GM12878 (cell line): ENCODE measurements at regions not wholly inside any gene's neighbourhood (a gene's known extent, or its start where the extent isn't known, plus 50 kb on each side); places are given as distances from the start of the nearest gene placed in this dataset.

Experiments
- ATAC-seq: fragments of 200-7000 bp; cut with Tn5 transposase; 3 replicates; pipeline ENCODE4 v1.9.1; 2020; ENCODE audit warnings: mild to moderate bottlenecking, moderate library complexity
- BruUV-seq: library from RNA; stranded (reverse); fragments of 400-500 nt; replicated peaks from 2 replicates; lab custom pipeline; 2021; lab: Mats Ljungman, UMichigan
- CTCF ChIA-PET: fragments of 300-600 bp; sonication (Branson Sonifier 250); formaldehyde crosslinking; extraction: SDS; loops from one replicate; lab custom pipeline; 2021; ENCODE audit warnings: inconsistent platforms; lab: Yijun Ruan, JAX
- POLR2A ChIA-PET: fragments of 350-600 bp; formaldehyde crosslinking; extraction: SDS; loops from one replicate; lab custom pipeline; 2021; ENCODE audit warnings: inconsistent platforms; lab: Charles Lee
- RAD21 ChIA-PET: fragments of 300-600 bp; sonication (Branson Sonifier 250); formaldehyde crosslinking; loops from one replicate; lab custom pipeline; 2023; ENCODE audit warnings: antibody characterized with exemption; ENCODE audit not compliant: unreplicated experiment; lab: Charles Lee
- SMC1A ChIA-PET: fragments of 300-600 bp; sonication (Branson Sonifier 250); formaldehyde crosslinking; loops from one replicate; lab custom pipeline; 2023; ENCODE audit not compliant: unreplicated experiment, uncharacterized antibody; lab: Charles Lee
- DNase-seq: peaks from one replicate; pipeline ENCODE4 v3.0.0-alpha.2; 2011; ENCODE audit warnings: low read depth, low spot score
- FAIRE-seq: peaks from 3 replicates; lab custom pipeline; 2011; peaks lifted over from hg19 to GRCh38; lab: Jason Lieb, UNC
- H2AFZ ChIP-seq: 2 replicates; pipeline ENCODE4 v1.6.0; 2011; ENCODE audit warnings: low read depth, low read length, control low read depth; ENCODE audit not compliant: control insufficient read depth
- H3K27ac ChIP-seq: 2 replicates; pipeline ENCODE4 v1.5.1; 2011; ENCODE audit warnings: control low read depth; ENCODE audit not compliant: control insufficient read depth, insufficient read depth
- H3K27me3 ChIP-seq, 2 experiments: replicated peaks in 1 of 2; 2 replicates each; pipeline versions ENCODE4 v1.6.0 to v1.6.1; 2011; ENCODE audit warnings: low read length in 1 of 2; ENCODE audit not compliant: control insufficient read depth in 2 of 2, insufficient read depth in 2 of 2
- H3K36me3 ChIP-seq, 2 experiments: 2 replicates each; pipeline ENCODE4 v1.5.1; 2011; ENCODE audit warnings: low read length in 1 of 2; ENCODE audit not compliant: control insufficient read depth in 2 of 2, insufficient read depth in 2 of 2
- H3K4me1 ChIP-seq: 2 replicates; pipeline ENCODE4 v1.6.1; 2011; ENCODE audit warnings: mild to moderate bottlenecking, low read length, moderate library complexity, mixed read lengths; ENCODE audit not compliant: control insufficient read depth, insufficient read depth
- H3K4me2 ChIP-seq: 2 replicates; pipeline ENCODE4 v1.6.0; 2011; ENCODE audit warnings: control low read depth; ENCODE audit not compliant: control insufficient read depth, insufficient read depth
- H3K4me3 ChIP-seq: fragments of 200-600 bp; sonication (generic); 2 replicates; pipeline ENCODE4 v1.5.1; 2016
- H3K79me2 ChIP-seq: 2 replicates; pipeline ENCODE4 v1.6.0; 2011; ENCODE audit warnings: low read length; ENCODE audit not compliant: control insufficient read depth, insufficient read depth
- H3K9ac ChIP-seq: 2 replicates; pipeline ENCODE4 v1.8.0; 2011; ENCODE audit warnings: low read length, control low read depth, mixed read lengths; ENCODE audit not compliant: control insufficient read depth, insufficient read depth
- H3K9me3 ChIP-seq: replicated peaks from 3 replicates; pipeline ENCODE4 v1.5.1; 2011; ENCODE audit warnings: mild to moderate bottlenecking, low read length; ENCODE audit not compliant: control insufficient read depth, insufficient read depth
- H4K20me1 ChIP-seq: 2 replicates; pipeline ENCODE4 v1.6.0; 2011; ENCODE audit not compliant: control insufficient read depth, insufficient read depth
- BCL11A ChIP-seq: IDR thresholded peaks from 2 replicates; pipeline ENCODE4 v1.6.1; 2011; ENCODE audit warnings: low read depth, low read length
- BCL3 ChIP-seq: IDR thresholded peaks from 2 replicates; pipeline ENCODE4 v1.6.1; 2011; ENCODE audit warnings: borderline replicate concordance, low read depth, mild to moderate bottlenecking, moderate library complexity, low read length; ENCODE audit not compliant: insufficient read depth, poor library complexity, severe bottlenecking
- EGR1 ChIP-seq, 2 experiments: IDR thresholded peaks; 1 replicate in 1 of 2; 2 replicates in 1 of 2; pipeline ENCODE4 v1.6.1; 2011 to 2012; ENCODE audit warnings: low read depth in 2 of 2, low read length in 2 of 2, borderline replicate concordance in 1 of 2, mild to moderate bottlenecking in 1 of 2, moderate library complexity in 1 of 2
- NR2F1 ChIP-seq: fragments of 450-650 bp; conservative IDR thresholded peaks from 2 replicates; pipeline ENCODE4 v1.6.1; 2017; ENCODE audit warnings: mild to moderate bottlenecking
- USF2 ChIP-seq: IDR thresholded peaks from 2 replicates; pipeline ENCODE4 v1.6.1; 2011; ENCODE audit warnings: low read depth, low read length, improper control_type of control experiment, borderline replicate concordance
- WGBS: methylation state at CpG from one replicate; pipeline ENCODE4 v1.1.6; 2016; ENCODE audit warnings: low lambda C conversion rate; ENCODE audit not compliant: insufficient replicate concordance, insufficient coverage; ENCODE audit errors: missing lambda C conversion rate; 5-methylcytosine and 5-hydroxymethylcytosine counted together
- in situ Hi-C: fragments of 300-500 bp; cut with MboI; formaldehyde crosslinking; loops from 9 replicates; pipeline ENCODE4 v1.14.3; 2018; ENCODE audit warnings: mixed read lengths
- intact Hi-C: fragments of 100-400 bp; cut with micrococcal nuclease; formaldehyde crosslinking; loops from one replicate; pipeline ENCODE4 v1.14.2; 2022; ENCODE audit not compliant: unreplicated experiment

- no peak for ATAC-seq
- Histone ChIP-seq H3K9ac (no peak overlapping the region), H3K79me2 (no peaks in the 10 kb centered on the region), H2AFZ (no peak overlapping the region), H3K36me3 (no peaks in the 10 kb centered on the region)
- SMC1A ChIA-PET = interaction anchor here (0.8 to 1.9 kb wide), 7 partner anchors 9 to 322 kb away, joined by 3 to 16 read pairs (median 3); no protein-coding TSS in a partner anchor
- 0% methylated on average over 1 of the region's 1 CpG for WGBS
- RAD21 ChIA-PET = interaction anchor here (0.6 to 1.1 kb wide), 3 partner anchors 135 to 344 kb away, joined by 3 read pairs; no protein-coding TSS in a partner anchor
- intact Hi-C loops (no loop called here), in situ Hi-C loops (no loop called here)
- POLR2A ChIA-PET = interaction anchor here (1.2 kb wide), 1 partner anchor 37 kb away, joined by 3 read pairs; no protein-coding TSS in a partner anchor
- no peak for DNase-seq
- CTCF ChIA-PET = interaction anchor here (0.6 to 1.6 kb wide), 6 partner anchors 15 to 243 kb away, joined by 3 to 5 read pairs (median 4); no protein-coding TSS in a partner anchor
- FAIRE-seq = no peak
- TF ChIP-seq USF2 (no peak), BCL3 (no peak), EGR1 (IDR thresholded peaks at IDR 0.05; ENCODE audit: borderline replicate concordance in 1 of 2, low read depth in 2 of 2, low read length in 2 of 2) (no peak), NR2F1 (no peak), BCL11A (no peak)
- TF ChIP-seq, all 136 proteins: peak for 0
- H3K27ac ChIP-seq = no peak overlapping the region
- no peaks in the 10 kb centered on the region for H4K20me1 ChIP-seq
- no peaks in the 10 kb centered on the region; the same call in 1 of the 2 replicates for H3K4me1 ChIP-seq
- H3K4me3 ChIP-seq = no peak overlapping the region
- no TSS peak for BruUV-seq
- H3K27me3 ChIP-seq = no peaks in the 10 kb centered on the region
- no peaks in the 10 kb centered on the region for H3K9me3 ChIP-seq
- no peak overlapping the region for H3K4me2 ChIP-seq
Measured at GRCh38 chr1:168960595-168960994, 145.9 kb upstream of the ATP1B1 start.
